Esophagus squamous epithelium (tissue), 4 donors: ENCODE measurements at regions not wholly inside any gene's neighbourhood (a gene's known extent, or its start where the extent isn't known, plus 50 kb on each side); places are given as distances from the start of the nearest gene placed in this dataset.

Experiments
- POLR2A ChIP-seq, 4 donors: fragments of 450-650 bp; IDR thresholded peaks; one replicate each; pipeline ENCODE4 v1.6.1; 2017; ENCODE audit warnings: antibody characterized with exemption in 4 of 4, mild to moderate bottlenecking in 4 of 4, moderate library complexity in 3 of 4
- TF ChIP-seq, protein P1 (sequence below), 6 experiments: fragments of 450-650 bp in 4 of 6; fragments of 200-600 bp in 2 of 6; sonication (generic) in 2 of 6; IDR thresholded peaks; one replicate each; pipeline ENCODE4 v1.5.1; 2016 to 2019; ENCODE audit warnings: antibody characterized with exemption in 6 of 6, mild to moderate bottlenecking in 4 of 6, moderate library complexity in 4 of 6

DNA sequence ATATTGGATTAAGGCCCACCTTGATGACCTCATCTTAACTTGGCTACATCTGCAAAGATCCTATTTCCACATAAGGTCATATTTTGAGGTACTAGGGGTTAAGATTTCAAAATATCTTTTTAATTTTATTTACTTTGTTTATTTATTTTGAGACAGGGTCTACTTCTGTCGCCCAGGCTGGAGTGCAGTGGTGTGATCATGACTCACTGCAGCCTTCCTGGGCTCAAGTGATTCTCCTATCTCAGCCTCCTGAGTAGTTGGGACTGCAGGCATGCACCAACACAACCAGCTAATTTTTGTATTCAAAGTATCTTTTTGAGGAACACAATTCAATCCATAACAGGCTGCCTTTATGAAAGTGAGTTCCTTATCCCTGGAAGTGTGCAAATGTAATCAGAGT, 212.3 kb downstream of the PALM2AKAP2 start:
- TF ChIP-seq, protein P1, sequence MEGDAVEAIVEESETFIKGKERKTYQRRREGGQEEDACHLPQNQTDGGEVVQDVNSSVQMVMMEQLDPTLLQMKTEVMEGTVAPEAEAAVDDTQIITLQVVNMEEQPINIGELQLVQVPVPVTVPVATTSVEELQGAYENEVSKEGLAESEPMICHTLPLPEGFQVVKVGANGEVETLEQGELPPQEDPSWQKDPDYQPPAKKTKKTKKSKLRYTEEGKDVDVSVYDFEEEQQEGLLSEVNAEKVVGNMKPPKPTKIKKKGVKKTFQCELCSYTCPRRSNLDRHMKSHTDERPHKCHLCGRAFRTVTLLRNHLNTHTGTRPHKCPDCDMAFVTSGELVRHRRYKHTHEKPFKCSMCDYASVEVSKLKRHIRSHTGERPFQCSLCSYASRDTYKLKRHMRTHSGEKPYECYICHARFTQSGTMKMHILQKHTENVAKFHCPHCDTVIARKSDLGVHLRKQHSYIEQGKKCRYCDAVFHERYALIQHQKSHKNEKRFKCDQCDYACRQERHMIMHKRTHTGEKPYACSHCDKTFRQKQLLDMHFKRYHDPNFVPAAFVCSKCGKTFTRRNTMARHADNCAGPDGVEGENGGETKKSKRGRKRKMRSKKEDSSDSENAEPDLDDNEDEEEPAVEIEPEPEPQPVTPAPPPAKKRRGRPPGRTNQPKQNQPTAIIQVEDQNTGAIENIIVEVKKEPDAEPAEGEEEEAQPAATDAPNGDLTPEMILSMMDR (IDR thresholded peaks at IDR 0.05), result no peak
- TF ChIP-seq POLR2A (IDR thresholded peaks at IDR 0.05), result no peak
